H1 (cell line): ENCODE measurements at regions not wholly inside any gene's neighbourhood (a gene's known extent, or its start where the extent isn't known, plus 50 kb on each side); places are given as distances from the start of the nearest gene placed in this dataset.

Source experiments
- CREB1 ChIP-seq: IDR thresholded peaks from 2 replicates; pipeline ENCODE4 v1.6.1; 2012; ENCODE audit warnings: inconsistent platforms
- KDM1A ChIP-seq: fragments of 200-600, 300-600 bp; sonication (generic); IDR thresholded peaks from 2 replicates; pipeline ENCODE4 v1.7.1; 2016; ENCODE audit warnings: mild to moderate bottlenecking, low read length, borderline replicate concordance
- RFX5 ChIP-seq: IDR thresholded peaks from 2 replicates; pipeline ENCODE4 v1.6.1; 2011; ENCODE audit warnings: low read depth, low read length, improper control_type of control experiment, borderline replicate concordance
- SRF ChIP-seq: IDR thresholded peaks from 2 replicates; pipeline ENCODE4 v1.6.1; 2011; ENCODE audit warnings: mild to moderate bottlenecking, low read depth, low read length, moderate library complexity

DNA sequence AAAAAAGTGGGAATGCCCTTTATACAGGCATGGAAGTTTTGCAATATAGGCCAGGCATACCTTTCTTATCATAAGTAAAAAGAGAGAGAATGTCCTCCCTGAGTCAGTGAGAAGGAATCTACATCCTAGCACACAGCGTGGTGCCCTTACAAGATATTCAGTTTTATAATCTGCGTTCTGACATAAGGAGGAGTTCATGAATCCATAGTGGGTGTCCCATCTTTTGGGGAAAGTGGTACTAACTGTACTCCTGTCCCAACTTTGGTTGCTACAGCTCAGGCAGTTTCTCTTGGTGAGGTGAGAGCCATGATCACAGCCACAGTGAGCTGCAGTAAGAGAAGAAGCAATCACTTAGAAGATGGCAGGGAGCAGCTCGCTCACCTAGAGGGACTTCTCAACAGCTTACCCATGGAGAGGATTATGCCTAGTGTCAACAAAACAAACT is 332.9 kb downstream of the BCAT1 start (continued):
- TF ChIP-seq RFX5 (no peak), CREB1 (no peak), KDM1A (no peak), SRF (no peak)
